NCI-H2196 treated with DMSO at 0.1 percent for 48 hours (cell line): ENCODE measurements at regions not wholly inside any gene's neighbourhood (a gene's known extent, or its start where the extent isn't known, plus 50 kb on each side); places are given as distances from the start of the nearest gene placed in this dataset.

Source experiments
- DNase-seq: peaks from one replicate; lab custom pipeline; 2025; ENCODE audit not compliant: unreplicated experiment; lab: John Stamatoyannopoulos, UW

DNA sequence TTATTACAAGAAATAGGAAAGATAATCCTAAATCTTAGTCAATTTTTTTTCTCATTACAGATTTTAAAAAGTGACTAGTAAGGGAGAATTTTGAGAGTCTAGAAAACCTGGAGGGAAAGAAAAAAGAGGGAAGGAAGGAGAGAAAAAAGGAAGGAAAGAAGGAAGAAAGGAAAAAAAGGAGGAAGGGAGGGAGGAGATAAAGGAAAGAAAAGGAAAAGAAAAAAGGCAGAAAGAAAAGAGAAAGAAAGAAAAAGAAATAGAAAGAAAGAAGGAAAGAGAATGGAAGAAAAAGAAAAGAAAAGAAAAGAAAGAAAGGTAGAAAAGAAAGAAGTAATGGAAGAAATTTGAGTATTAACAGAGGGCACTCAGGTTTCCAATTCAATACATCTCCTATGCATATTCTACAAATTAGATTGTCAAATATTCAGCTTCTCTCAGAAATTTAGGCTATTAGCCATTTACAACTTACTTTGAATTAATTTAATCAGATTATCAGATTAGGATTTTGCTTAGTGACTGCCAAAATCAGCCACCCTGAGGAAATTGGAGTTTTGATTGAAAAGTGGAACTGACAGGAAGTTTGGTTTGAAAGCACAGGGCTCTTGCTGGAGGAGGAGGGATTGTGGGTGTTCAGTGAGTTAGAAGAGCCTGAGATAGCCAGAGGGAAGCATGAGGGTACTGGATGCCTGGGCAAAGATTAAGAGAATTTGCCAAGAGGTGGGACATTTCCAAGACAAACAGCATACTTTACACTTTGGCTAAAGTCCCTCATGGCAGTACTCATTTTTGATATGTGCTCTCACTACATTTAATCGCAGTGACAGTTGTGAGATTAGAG, 677.8 kb downstream of the USP25 start:
- DNase-seq: no peak

GRCh38 chr21:16408280-16408679, 678.5 kb downstream of the USP25 start:
- no peak for DNase-seq

DNA sequence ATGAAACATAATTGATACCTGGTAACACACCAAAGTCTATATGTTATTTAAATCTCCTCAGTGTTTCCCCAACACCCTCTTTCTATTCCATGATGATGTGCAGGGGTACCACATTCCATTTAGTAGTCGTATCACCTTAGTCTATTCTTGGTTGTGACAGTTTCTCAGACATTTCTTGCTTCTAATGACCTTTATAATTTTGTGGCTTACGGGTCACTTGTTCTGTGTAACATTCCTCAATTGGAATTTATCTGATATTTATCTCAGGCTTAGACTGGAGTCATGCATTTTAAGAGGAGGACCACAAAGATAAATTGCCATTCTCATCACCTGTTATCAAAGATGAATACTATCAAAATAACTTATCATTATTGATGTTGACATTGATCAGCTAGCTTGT, 679.6 kb downstream of the USP25 start:
- no peak for DNase-seq

GRCh38 chr21:16418226-16418625, 688.4 kb downstream of the USP25 start:
- no peak for DNase-seq

- no peak for DNase-seq
Measured at GRCh38 chr21:16418642-16419041, 688.9 kb downstream of the USP25 start.

DNA sequence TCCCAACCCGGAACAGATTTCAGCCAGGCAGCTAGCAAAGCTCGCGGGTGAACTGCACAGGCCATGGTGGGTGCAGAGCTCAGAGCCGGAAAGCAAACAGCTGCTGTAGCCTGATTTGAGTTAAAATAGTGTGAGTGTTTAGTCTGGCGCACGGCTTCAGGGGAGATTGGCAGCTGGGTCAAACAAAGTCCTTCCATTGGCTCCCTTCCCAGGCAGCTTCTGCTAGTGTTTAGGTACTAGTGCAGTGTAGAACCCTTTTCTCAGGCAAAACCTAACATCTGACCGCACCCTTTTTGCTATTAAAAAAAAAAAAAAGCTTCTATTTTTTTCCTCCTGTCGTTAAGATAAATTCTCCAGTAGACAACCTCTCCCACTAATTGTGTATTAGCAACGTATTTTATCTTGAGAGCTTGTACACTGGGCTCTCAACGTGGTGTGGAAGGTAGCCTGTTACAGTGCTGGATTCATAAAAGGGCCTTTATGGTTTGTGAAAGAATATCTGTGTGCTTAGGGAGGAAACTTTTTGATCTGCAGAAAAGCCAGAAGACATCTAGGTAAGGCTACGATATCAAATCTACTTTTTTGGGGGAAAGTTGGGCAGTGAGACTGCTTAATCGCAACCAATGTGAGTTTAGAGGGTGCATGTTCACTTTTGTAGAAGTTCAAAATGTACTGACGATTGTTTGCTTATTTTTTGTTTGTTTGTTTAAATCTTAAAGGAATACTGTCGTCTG, 689.6 kb downstream of the USP25 start:
- no peak for DNase-seq

- DNase-seq: no peak
Measured at GRCh38 chr21:16420031-16420724, 690.4 kb downstream of the USP25 start.

- DNase-seq: no peak
Measured at GRCh38 chr21:16421007-16421406, 691.2 kb downstream of the USP25 start.

GRCh38 chr21:16421965-16422364, 692.2 kb downstream of the USP25 start:
- DNase-seq: no peak

DNA sequence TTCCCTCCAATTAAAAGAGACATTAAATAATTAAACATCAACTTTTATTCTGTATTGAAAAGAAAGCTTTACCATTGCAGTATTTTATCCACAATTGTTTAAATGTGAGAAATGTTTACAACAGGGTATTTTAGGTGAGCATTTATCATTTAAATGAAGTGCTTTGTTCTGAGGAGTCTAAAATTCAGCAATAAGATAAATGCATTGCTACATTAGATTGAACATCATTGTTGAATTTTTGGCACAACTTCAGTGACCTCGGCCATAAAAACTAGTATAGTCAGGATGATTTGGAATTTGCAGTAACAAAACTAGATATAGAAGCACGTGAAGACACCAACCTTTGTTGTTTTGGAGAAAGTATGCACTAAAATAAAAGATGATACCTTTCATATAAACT, 692.9 kb downstream of the USP25 start:
- DNase-seq: no peak

DNA sequence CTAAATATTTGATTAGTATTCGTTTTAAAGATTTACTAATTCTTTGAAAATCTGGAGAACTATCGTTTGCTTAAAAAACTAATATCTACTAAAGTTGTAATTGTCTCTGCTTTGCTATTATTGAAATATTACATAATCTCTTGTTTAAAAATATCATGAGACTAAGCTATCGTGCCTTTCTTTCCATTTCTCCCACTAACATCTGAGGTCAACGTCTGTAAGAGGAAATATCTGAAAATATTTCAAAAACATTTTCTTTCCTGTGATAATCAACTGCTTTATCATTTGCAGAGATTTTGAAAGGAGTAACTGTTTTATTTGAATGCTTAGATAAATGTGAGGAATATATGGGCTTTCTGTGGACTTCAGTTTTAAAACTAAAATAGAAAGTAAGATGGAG, 694.1 kb downstream of the USP25 start:
- no peak for DNase-seq

DNA sequence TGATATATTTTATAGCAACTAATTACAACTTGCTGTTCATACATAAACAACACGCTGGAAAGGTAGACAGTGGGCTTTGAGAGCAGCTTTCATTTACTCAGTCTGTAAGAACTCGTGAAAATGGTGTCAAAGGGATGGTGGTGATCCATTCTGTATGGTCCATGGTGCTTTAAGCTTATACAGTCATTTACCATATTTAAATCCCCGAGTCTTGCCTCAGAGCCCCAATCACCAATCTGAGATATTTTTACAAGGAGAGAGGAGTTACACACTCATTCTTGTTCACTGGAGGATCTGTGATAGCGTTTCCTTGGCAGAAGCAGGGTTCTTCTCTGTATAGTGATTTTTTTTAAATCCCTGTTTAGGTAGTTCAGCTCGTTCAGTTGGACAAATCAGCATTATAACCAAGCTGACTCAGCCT, 694.6 kb downstream of the USP25 start:
- no peak for DNase-seq

- no peak for DNase-seq
Measured at GRCh38 chr21:16425376-16425775, 695.6 kb downstream of the USP25 start.

GRCh38 chr21:16426936-16427335, 697.2 kb downstream of the USP25 start:
- DNase-seq: no peak

DNA sequence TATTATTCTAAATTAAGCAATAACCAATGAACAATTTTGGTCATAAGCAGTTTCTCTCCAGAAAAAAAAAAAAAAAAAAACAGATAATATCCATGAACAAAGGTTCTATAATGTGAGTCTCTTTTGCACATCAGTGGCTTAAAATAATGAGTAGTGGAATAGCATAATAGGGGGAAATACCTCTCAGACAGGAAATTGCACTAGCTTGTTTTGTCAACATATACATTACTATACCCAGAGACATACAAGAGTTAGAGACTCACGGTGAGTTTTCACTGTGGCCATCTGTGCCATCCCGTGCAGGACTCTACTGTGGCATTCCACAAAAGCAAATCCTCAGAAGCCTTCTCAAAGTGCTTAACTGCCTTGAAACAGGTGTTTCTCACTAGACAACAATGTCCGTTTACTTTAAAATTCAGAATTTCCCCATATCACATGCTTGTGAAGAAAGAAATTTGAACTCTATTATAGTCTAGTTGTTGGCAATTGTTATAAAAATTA, 697.9 kb downstream of the USP25 start:
- DNase-seq: no peak

GRCh38 chr21:16437586-16437985, 707.8 kb downstream of the USP25 start:
- no peak for DNase-seq

DNA sequence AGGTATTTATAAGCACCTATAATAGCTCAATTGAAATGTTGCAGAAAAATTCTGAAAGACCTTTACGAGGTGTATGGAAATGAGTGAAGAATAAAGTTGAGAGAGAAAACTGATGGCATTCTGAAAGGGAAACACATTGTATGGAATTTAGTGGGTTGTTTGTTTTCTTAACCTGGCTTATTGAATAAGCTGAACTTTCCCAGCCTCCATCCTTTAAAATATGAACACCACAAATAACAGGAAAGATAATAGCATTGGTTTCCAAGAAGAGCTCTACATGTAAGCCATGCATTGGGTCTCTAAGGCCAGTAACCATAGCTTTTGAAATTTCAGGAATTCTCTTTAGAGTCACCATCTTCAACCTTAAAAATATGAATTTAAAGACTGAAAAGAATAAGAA, 709.0 kb downstream of the USP25 start:
- DNase-seq: no peak

GRCh38 chr21:16441789-16442188, 712.0 kb downstream of the USP25 start:
- no peak for DNase-seq

GRCh38 chr21:16454399-16454798, 724.6 kb downstream of the USP25 start:
- DNase-seq: no peak

GRCh38 chr21:16455526-16455925, 725.7 kb downstream of the USP25 start:
- DNase-seq: no peak

- no peak for DNase-seq
Measured at GRCh38 chr21:16455978-16456377, 726.2 kb downstream of the USP25 start.

DNA sequence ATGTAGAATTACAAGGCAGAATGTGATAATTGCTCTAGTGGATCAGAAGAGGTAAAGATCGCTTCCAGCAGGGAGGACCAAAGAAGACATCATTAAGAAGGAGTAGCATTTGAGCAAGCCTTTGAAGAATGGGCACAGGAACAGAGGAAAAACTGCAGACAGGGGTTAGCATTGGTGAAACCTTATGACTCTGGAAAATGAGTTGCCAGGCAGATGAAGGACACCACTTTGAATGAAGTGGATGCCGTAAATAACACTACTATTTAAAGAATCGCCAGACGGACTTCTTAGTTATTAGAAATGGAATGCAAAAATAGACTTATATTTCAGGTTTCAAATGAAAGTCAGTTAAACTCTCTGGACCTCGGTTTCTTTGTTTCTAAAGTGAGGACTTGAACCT, 727.7 kb downstream of the USP25 start:
- no peak for DNase-seq
